ENCODE measurements at regions not wholly inside any gene's neighbourhood (a gene's known extent, or its start where the extent isn't known, plus 50 kb on each side); places are given as distances from the start of the nearest gene placed in this dataset.

GRCh38 chr22:44628835-44629234 lies 73.2 kb upstream of the PRR5 start:
- no peak overlapping the region for H3K4me3 ChIP-seq (ENCODE audit: insufficient read depth, low read depth, low read length, poor library complexity, severe bottlenecking)
- H3K4me1 ChIP-seq (ENCODE audit: control insufficient read depth, insufficient read depth, low read length, poor library complexity, severe bottlenecking): peaks cover 7% of the 10 kb centered on the region
- H3K36me3 ChIP-seq (ENCODE audit: control insufficient read depth, insufficient read depth, low read length): no peaks in the 10 kb centered on the region
- DNase-seq: no peak
- H3K27ac ChIP-seq (ENCODE audit: insufficient read depth, low read length, poor library complexity, severe bottlenecking): no peak overlapping the region
- no peaks in the 10 kb centered on the region for H3K9me3 ChIP-seq (ENCODE audit: control insufficient read depth, low read length)
- no peaks in the 10 kb centered on the region for H3K27me3 ChIP-seq (replicated peaks; ENCODE audit: control insufficient read depth, insufficient read depth, low read length, poor library complexity, severe bottlenecking)

GRCh38 chr22:44628273-44628672 lies 73.7 kb upstream of the PRR5 start:
- Histone ChIP-seq H3K27me3 (replicated peaks; ENCODE audit: control insufficient read depth, insufficient read depth, low read length, poor library complexity, severe bottlenecking) (no peaks in the 10 kb centered on the region), H3K9me3 (ENCODE audit: control insufficient read depth, low read length) (no peaks in the 10 kb centered on the region), H3K36me3 (ENCODE audit: control insufficient read depth, insufficient read depth, low read length) (no peaks in the 10 kb centered on the region), H3K4me1 (ENCODE audit: control insufficient read depth, insufficient read depth, low read length, poor library complexity, severe bottlenecking) (peaks cover 6% of the 10 kb centered on the region), H3K27ac (ENCODE audit: insufficient read depth, low read length, poor library complexity, severe bottlenecking) (no peak overlapping the region), H3K4me3 (ENCODE audit: insufficient read depth, low read depth, low read length, poor library complexity, severe bottlenecking) (no peak overlapping the region)
- no peak for DNase-seq

DNA sequence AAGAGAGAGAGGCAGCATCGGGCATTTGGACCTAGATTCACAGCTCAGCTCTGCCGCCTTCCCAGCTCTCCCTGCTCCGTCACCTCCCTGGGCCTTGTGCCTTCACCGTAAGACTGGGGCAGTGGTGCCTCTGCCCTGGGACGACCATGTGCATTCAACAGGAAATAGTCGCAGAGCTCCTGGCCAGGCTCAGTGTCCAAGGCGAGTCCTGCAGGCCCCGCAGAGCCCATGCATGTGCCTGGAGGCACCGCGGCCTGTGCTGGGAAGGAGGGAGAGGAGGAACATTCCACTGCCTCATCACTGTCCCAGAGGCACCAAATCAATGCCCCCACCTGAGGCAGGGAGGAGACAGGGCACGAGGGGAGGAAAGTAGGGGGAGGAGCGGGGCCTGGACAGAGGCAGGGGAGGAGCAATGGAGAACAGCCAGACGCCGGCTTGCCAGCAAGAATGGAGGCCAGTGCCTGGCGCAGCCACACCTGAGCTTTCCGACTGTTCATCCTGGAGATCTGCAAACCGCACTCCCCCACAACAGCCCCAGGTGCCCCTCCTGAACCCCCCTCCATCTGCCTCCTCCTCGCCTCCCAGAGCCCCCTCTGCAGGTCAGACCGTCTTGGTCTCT lies 74.4 kb upstream of the PRR5 start:
- Histone ChIP-seq H3K4me1 (ENCODE audit: control insufficient read depth, insufficient read depth, low read length, poor library complexity, severe bottlenecking) (no peaks in the 10 kb centered on the region), H3K27me3 (replicated peaks; ENCODE audit: control insufficient read depth, insufficient read depth, low read length, poor library complexity, severe bottlenecking) (no peaks in the 10 kb centered on the region), H3K36me3 (ENCODE audit: control insufficient read depth, insufficient read depth, low read length) (no peaks in the 10 kb centered on the region), H3K27ac (ENCODE audit: insufficient read depth, low read length, poor library complexity, severe bottlenecking) (no peak overlapping the region), H3K4me3 (ENCODE audit: insufficient read depth, low read depth, low read length, poor library complexity, severe bottlenecking) (no peak overlapping the region), H3K9me3 (ENCODE audit: control insufficient read depth, low read length) (no peaks in the 10 kb centered on the region)
- DNase-seq: no peak

GRCh38 chr22:44625981-44626687 lies 75.9 kb upstream of the PRR5 start:
- Histone ChIP-seq H3K9me3 (ENCODE audit: control insufficient read depth, low read length) (no peaks in the 10 kb centered on the region), H3K27me3 (replicated peaks; ENCODE audit: control insufficient read depth, insufficient read depth, low read length, poor library complexity, severe bottlenecking) (no peaks in the 10 kb centered on the region), H3K4me1 (ENCODE audit: control insufficient read depth, insufficient read depth, low read length, poor library complexity, severe bottlenecking) (no peaks in the 10 kb centered on the region), H3K4me3 (ENCODE audit: insufficient read depth, low read depth, low read length, poor library complexity, severe bottlenecking) (no peak overlapping the region), H3K27ac (ENCODE audit: insufficient read depth, low read length, poor library complexity, severe bottlenecking) (no peak overlapping the region), H3K36me3 (ENCODE audit: control insufficient read depth, insufficient read depth, low read length) (no peaks in the 10 kb centered on the region)
- peak; percentile 57 to 70 (median 67) for DNase-seq

DNA sequence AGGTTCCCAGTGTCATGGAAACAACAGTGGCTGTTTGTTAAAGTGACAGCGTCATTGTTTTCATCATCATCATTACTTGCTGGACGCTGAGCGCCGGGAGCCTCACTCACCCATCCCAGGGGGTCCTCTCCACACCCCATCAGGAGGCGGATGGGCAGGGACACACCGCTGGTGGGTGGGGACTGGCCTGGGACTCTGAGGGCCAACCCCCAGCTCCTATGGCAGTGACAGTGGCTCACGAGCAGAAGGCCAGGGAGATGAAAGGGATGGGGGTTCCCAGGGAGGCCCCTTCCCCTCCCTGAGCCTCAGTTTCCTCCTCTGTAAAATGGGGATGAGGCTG lies 76.6 kb upstream of the PRR5 start:
- no peak overlapping the region for H3K27ac ChIP-seq (ENCODE audit: insufficient read depth, low read length, poor library complexity, severe bottlenecking)
- H3K4me3 ChIP-seq (ENCODE audit: insufficient read depth, low read depth, low read length, poor library complexity, severe bottlenecking): no peak overlapping the region
- H3K36me3 ChIP-seq (ENCODE audit: control insufficient read depth, insufficient read depth, low read length): no peaks in the 10 kb centered on the region
- H3K9me3 ChIP-seq (ENCODE audit: control insufficient read depth, low read length): no peaks in the 10 kb centered on the region
- peaks cover 6% of the 10 kb centered on the region for H3K4me1 ChIP-seq (ENCODE audit: control insufficient read depth, insufficient read depth, low read length, poor library complexity, severe bottlenecking)
- H3K27me3 ChIP-seq (replicated peaks; ENCODE audit: control insufficient read depth, insufficient read depth, low read length, poor library complexity, severe bottlenecking): no peaks in the 10 kb centered on the region
- no peak for DNase-seq

DNA sequence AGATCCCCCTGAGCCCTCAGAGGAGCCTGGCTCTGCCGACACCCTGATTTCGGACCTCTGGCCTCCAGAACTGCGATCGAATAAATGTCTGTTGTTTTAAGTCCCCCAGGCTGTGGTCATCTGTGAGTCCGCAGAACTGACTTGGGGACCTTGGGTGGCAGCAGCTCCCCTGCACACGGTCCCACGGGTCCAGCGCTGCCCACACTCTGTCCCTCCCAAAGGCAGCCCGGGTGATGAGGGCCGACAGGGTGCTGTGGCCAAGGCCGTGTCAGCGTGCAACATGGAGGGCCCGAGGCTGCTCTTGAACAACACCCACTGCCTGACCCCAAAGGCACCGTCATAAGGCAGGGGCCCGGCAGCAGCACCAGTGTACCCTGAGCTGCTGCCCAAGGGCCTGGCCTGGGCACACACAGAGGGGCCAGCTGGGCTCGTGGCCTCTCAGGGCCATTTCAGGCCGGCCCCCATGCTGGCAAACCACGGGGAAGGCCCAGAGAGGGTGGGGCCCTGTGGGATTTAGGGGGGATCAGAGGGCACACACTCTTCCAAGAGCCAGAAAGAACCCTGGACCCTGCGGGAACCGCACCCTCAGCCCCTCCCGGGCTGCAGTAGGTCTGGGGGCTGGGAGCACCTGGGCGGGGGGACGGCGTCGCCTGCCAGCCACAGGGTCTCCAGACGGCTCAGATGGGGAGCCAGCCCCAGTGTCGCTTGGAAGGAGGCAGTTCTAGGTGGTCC lies 77.1 kb upstream of the PRR5 start:
- H3K27ac ChIP-seq (ENCODE audit: insufficient read depth, low read length, poor library complexity, severe bottlenecking): no peak overlapping the region
- H3K4me1 ChIP-seq (ENCODE audit: control insufficient read depth, insufficient read depth, low read length, poor library complexity, severe bottlenecking): peaks cover 12% of the 10 kb centered on the region
- no peaks in the 10 kb centered on the region for H3K27me3 ChIP-seq (replicated peaks; ENCODE audit: control insufficient read depth, insufficient read depth, low read length, poor library complexity, severe bottlenecking)
- no peaks in the 10 kb centered on the region for H3K36me3 ChIP-seq (ENCODE audit: control insufficient read depth, insufficient read depth, low read length)
- no peak overlapping the region for H3K4me3 ChIP-seq (ENCODE audit: insufficient read depth, low read depth, low read length, poor library complexity, severe bottlenecking)
- H3K9me3 ChIP-seq (ENCODE audit: control insufficient read depth, low read length): no peaks in the 10 kb centered on the region
- DNase-seq: no peak

DNA sequence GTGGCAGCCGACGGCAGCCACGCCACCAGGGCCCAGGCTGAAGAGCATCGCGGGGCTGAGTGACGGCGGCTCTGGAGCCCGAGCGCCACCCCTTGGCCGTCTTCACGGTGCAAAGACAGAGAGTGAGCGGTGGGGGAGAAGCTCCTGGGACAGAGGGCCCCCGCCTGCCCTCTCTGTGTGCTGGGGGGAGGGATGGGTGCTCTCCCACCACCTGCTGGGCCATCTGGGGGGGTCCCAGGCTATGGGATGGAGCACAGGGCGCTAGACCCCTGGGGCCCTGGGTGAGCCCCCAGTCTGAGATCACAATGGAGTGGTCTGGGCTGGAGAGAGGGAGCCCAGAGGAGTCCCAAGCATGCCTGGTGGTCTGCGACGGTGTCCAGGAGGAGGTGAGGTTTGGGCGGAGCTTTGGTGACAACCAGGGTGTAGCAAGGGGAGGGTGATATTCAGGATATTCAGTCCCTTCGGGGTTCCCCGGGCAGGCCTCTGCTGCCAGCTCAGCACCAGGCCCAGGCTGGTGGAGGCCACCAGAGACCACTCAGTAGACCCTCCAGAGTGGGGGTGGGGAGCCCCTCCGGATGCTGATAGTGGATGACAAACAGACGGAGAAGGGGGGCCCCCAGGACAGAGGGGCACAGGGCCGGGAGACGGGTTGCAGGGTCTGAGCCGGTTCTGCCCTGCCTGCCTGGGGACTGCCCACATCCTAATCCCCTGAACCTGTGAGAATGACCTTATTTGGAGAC lies 78.1 kb upstream of the PRR5 start:
- no peaks in the 10 kb centered on the region for H3K27me3 ChIP-seq (replicated peaks; ENCODE audit: control insufficient read depth, insufficient read depth, low read length, poor library complexity, severe bottlenecking)
- H3K4me3 ChIP-seq (ENCODE audit: insufficient read depth, low read depth, low read length, poor library complexity, severe bottlenecking): no peak overlapping the region
- no peaks in the 10 kb centered on the region for H3K9me3 ChIP-seq (ENCODE audit: control insufficient read depth, low read length)
- no peak for DNase-seq
- peaks cover 13% of the 10 kb centered on the region for H3K4me1 ChIP-seq (ENCODE audit: control insufficient read depth, insufficient read depth, low read length, poor library complexity, severe bottlenecking)
- no peaks in the 10 kb centered on the region for H3K36me3 ChIP-seq (ENCODE audit: control insufficient read depth, insufficient read depth, low read length)
- no peak overlapping the region for H3K27ac ChIP-seq (ENCODE audit: insufficient read depth, low read length, poor library complexity, severe bottlenecking)

DNA sequence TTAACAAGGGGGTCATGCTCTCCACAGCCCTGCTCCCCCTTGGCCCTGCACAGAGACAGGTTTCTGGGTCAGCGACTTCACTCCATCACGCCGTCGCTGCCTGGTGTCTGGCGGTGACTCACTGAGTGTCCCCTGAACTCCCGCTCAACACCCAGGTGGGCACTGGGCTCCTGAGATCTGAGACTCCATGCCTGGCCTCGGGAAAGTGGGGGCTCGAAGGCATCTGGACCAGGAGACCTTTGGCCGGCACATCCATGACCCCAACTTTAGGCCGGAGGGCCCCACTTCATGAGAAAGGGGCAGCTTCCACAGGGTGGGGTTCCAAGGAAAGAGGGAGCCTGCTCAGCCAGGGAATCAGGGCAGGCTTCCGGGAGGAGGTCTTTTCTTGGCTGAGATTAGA lies 79.3 kb upstream of the PRR5 start:
- Histone ChIP-seq H3K4me1 (ENCODE audit: control insufficient read depth, insufficient read depth, low read length, poor library complexity, severe bottlenecking) (peaks cover 13% of the 10 kb centered on the region), H3K4me3 (ENCODE audit: insufficient read depth, low read depth, low read length, poor library complexity, severe bottlenecking) (no peak overlapping the region), H3K27me3 (replicated peaks; ENCODE audit: control insufficient read depth, insufficient read depth, low read length, poor library complexity, severe bottlenecking) (no peaks in the 10 kb centered on the region), H3K36me3 (ENCODE audit: control insufficient read depth, insufficient read depth, low read length) (no peaks in the 10 kb centered on the region), H3K9me3 (ENCODE audit: control insufficient read depth, low read length) (no peaks in the 10 kb centered on the region), H3K27ac (ENCODE audit: insufficient read depth, low read length, poor library complexity, severe bottlenecking) (no peak overlapping the region)
- peak in 1 of 3 donors; percentile 9 for DNase-seq

- no peaks in the 10 kb centered on the region for H3K9me3 ChIP-seq (ENCODE audit: control insufficient read depth, low read length)
- H3K27me3 ChIP-seq (replicated peaks; ENCODE audit: control insufficient read depth, insufficient read depth, low read length, poor library complexity, severe bottlenecking): no peaks in the 10 kb centered on the region
- H3K4me1 ChIP-seq (ENCODE audit: control insufficient read depth, insufficient read depth, low read length, poor library complexity, severe bottlenecking): peaks cover 13% of the 10 kb centered on the region
- H3K27ac ChIP-seq (ENCODE audit: insufficient read depth, low read length, poor library complexity, severe bottlenecking): no peak overlapping the region
- no peak overlapping the region for H3K4me3 ChIP-seq (ENCODE audit: insufficient read depth, low read depth, low read length, poor library complexity, severe bottlenecking)
- no peaks in the 10 kb centered on the region for H3K36me3 ChIP-seq (ENCODE audit: control insufficient read depth, insufficient read depth, low read length)
- peak; percentile 27 to 32 (median 30) for DNase-seq
Measured at GRCh38 chr22:44622147-44622427, 79.9 kb upstream of the PRR5 start.

Data from effector memory CD4-positive, alpha-beta T cell (primary cell).